Gastroesophageal sphincter (tissue), 4 donors: ENCODE measurements at regions not wholly inside any gene's neighbourhood (a gene's known extent, or its start where the extent isn't known, plus 50 kb on each side); places are given as distances from the start of the nearest gene placed in this dataset.

Experiments used
- ATAC-seq: fragments of 150-250 bp; one replicate; pipeline ENCODE4 v1.9.1; 2016; ENCODE audit warnings: mild to moderate bottlenecking, moderate library complexity
- H3K27ac ChIP-seq, 4 donors: fragments of 200-600 bp; sonication (generic) in 3 of 4; 1 replicate in 3 of 4; 2 replicates in 1 of 4; pipeline ENCODE4 v1.5.1; 2016 to 2019
- H3K27me3 ChIP-seq: fragments of 200-600 bp; sonication (generic); one replicate; pipeline ENCODE4 v1.5.1; 2019
- H3K36me3 ChIP-seq, 2 donors: fragments of 200-600 bp; sonication (generic); one replicate each; pipeline ENCODE4 v1.5.1; 2019; ENCODE audit warnings: control low read depth in 1 of 2
- H3K4me1 ChIP-seq, 3 donors: fragments of 200-600 bp; sonication (generic); 1 replicate in 2 of 3; 2 replicates in 1 of 3; pipeline ENCODE4 v1.5.1; 2016 to 2019; ENCODE audit warnings: control low read depth in 2 of 3
- H3K4me3 ChIP-seq, 2 donors: fragments of 200-600 bp; sonication (generic); one replicate each; pipeline ENCODE4 v1.5.1; 2019; ENCODE audit warnings: mild to moderate bottlenecking in 1 of 2, moderate library complexity in 1 of 2
- H3K9me3 ChIP-seq, 3 donors: fragments of 200-600 bp; sonication (generic); one replicate each; pipeline ENCODE4 v1.5.1; 2017 to 2019; ENCODE audit warnings: control low read depth in 2 of 3
- CTCF ChIP-seq, 4 experiments: fragments of 200-600 bp in 2 of 4; fragments of 450-650 bp in 2 of 4; sonication (generic) in 1 of 4; IDR thresholded peaks; one replicate each; pipeline ENCODE4 v1.5.1; 2017 to 2019; ENCODE audit warnings: antibody characterized with exemption in 4 of 4, mild to moderate bottlenecking in 2 of 4, moderate library complexity in 2 of 4
- EP300 ChIP-seq: sonication (generic); formaldehyde crosslinking; IDR thresholded peaks from one replicate; pipeline ENCODE4 v1.6.1; 2017; ENCODE audit warnings: antibody characterized with exemption, mild to moderate bottlenecking
- POLR2A ChIP-seq, 2 donors: fragments of 450-650 bp; IDR thresholded peaks; one replicate each; pipeline ENCODE4 v1.6.1; 2017; ENCODE audit warnings: antibody characterized with exemption in 2 of 2, mild to moderate bottlenecking in 2 of 2, moderate library complexity in 1 of 2
- POLR2AphosphoS5 ChIP-seq: sonication (generic); formaldehyde crosslinking; IDR thresholded peaks from one replicate; pipeline ENCODE4 v1.6.1; 2017; ENCODE audit warnings: antibody characterized with exemption
- WGBS, 2 donors: methylation state at CpG; one replicate each; pipeline ENCODE4 v1.1.5; 2018; ENCODE audit warnings: low coverage in 1 of 2; 5-methylcytosine and 5-hydroxymethylcytosine counted together

DNA sequence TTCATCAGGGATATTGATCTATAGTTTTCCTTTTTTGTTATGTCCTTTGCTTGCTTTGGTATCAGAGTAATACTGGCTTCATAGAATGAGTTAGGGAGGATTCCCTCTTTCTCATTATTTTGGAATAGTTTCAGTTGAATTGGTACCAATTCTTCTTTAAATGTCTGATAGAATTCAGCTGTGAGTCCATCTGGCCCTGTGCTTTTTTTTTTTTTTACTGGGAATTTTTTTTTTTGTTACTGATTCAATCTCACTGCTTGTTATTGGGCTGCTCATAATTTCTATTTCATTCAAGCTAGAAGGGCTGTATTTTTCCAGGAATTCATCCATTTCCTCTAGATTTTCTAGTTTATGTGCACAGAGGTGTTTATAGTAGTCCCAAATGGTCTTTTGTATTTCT, 103.9 kb downstream of the RND3 start:
- ATAC-seq, result no peak
- TF ChIP-seq POLR2AphosphoS5 (no peak), CTCF (IDR thresholded peaks at IDR 0.05) (no peak), POLR2A (IDR thresholded peaks at IDR 0.05) (no peak), EP300 (no peak)
- Histone ChIP-seq H3K4me1 (no peaks in the 10 kb centered on the region), H3K9me3 (peaks cover 0 to 11% (median 0%) of the 10 kb centered on the region in 3 donors), H3K36me3 (no peaks in the 10 kb centered on the region), H3K27ac (no peak overlapping the region), H3K4me3 (no peak overlapping the region), H3K27me3 (no peaks in the 10 kb centered on the region)

GRCh38 chr2:150379166-150379565, 108.3 kb downstream of the RND3 start:
- no peak for TF ChIP-seq EP300
- TF ChIP-seq POLR2A (IDR thresholded peaks at IDR 0.05), result no peak
- no peak for TF ChIP-seq POLR2AphosphoS5
- TF ChIP-seq CTCF (IDR thresholded peaks at IDR 0.05), result no peak
- no peak for ATAC-seq
- no peaks in the 10 kb centered on the region for H3K9me3 ChIP-seq

DNA sequence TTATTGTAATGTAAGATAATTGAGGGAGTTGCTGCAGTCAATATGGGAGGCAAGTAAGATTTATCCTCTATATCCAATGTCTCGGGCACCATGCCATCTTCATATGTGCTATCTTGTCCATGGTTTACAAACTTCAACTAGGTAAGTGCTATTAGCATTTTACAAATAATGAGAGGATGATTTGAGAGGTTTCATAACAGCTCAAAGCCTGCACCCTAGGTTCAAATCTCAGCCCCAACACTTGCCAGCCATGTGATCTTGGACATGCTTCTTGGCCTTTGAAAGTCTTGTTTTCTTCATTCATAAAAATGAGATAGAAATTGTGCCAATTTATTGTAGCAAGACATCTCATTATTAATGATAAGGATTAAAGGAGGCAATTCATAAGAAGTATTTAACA, 108.8 kb downstream of the RND3 start:
- no peaks in the 10 kb centered on the region for H3K9me3 ChIP-seq
- no peaks in the 10 kb centered on the region for H3K27me3 ChIP-seq
- no peak overlapping the region for H3K27ac ChIP-seq
- WGBS, 2 donors, result 83 to 94% methylated on average over 1 of the region's 1 CpG
- no peaks in the 10 kb centered on the region for H3K4me1 ChIP-seq
- H3K36me3 ChIP-seq, result no peaks in the 10 kb centered on the region
- H3K4me3 ChIP-seq, result no peak overlapping the region
- ATAC-seq, result no peak
- TF ChIP-seq CTCF (IDR thresholded peaks at IDR 0.05), result no peak
- no peak for TF ChIP-seq POLR2AphosphoS5
- no peak for TF ChIP-seq POLR2A (IDR thresholded peaks at IDR 0.05)
- no peak for TF ChIP-seq EP300

More at GRCh38 chr2:150379166-150379565, 108.3 kb downstream of the RND3 start:
- no peaks in the 10 kb centered on the region for H3K4me1 ChIP-seq
- H3K27me3 ChIP-seq, result no peaks in the 10 kb centered on the region
- no peak overlapping the region for H3K27ac ChIP-seq
- H3K4me3 ChIP-seq, result no peak overlapping the region
- no peaks in the 10 kb centered on the region for H3K36me3 ChIP-seq

DNA sequence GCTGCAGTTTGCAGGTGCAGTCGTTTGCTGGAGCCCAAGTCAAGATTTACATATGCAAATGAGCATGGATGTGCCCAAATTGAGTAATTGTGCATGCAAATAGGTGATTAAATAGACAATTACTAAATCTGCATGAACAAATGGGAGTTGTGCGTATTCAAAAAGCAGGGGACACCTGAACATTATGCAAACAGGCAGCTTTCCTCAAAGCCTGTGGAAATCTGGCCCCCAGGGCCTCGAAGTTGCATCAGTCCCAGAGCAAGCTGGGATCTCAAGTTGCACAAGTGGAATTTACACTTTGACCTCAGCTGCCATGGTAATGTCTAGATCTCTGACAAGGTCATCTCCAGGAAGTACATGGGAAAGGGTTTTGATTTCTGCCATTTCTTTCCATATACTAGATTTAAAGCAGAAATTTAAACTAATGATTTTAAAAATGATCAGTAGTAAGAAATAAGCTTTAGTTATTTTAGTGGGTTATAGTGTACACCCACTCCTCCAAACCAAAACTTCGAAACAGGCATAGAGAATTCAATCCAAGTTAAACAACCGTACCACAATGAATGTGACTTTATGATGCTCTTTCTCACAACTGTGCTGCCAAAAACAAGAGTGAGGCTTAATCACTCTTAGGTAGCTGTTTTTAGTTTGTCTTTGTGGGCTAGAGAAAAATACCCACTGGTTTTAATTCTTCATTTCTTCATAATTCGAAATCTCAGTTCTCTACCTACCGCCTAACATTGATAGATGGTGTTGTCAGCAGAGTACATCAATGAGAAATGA, 110.7 kb downstream of the RND3 start:
- H3K27ac ChIP-seq, result no peak overlapping the region
- 72 to 78% methylated on average over 6 of the region's 7 CpGs for WGBS, 2 donors
- no peak for ATAC-seq

More for the DNA sequence above, 110.7 kb downstream of the RND3 start:
- Histone ChIP-seq H3K4me3 (no peak overlapping the region), H3K4me1 (no peaks in the 10 kb centered on the region), H3K36me3 (no peaks in the 10 kb centered on the region), H3K27me3 (no peaks in the 10 kb centered on the region), H3K9me3 (peaks cover 0 to 4% (median 0%) of the 10 kb centered on the region in 3 donors)
- TF ChIP-seq EP300 (no peak), POLR2A (IDR thresholded peaks at IDR 0.05) (no peak), CTCF (IDR thresholded peaks at IDR 0.05) (no peak), POLR2AphosphoS5 (no peak)
